ENCODE measurements at regions not wholly inside any gene's neighbourhood (a gene's known extent, or its start where the extent isn't known, plus 50 kb on each side); places are given as distances from the start of the nearest gene placed in this dataset.

DNA sequence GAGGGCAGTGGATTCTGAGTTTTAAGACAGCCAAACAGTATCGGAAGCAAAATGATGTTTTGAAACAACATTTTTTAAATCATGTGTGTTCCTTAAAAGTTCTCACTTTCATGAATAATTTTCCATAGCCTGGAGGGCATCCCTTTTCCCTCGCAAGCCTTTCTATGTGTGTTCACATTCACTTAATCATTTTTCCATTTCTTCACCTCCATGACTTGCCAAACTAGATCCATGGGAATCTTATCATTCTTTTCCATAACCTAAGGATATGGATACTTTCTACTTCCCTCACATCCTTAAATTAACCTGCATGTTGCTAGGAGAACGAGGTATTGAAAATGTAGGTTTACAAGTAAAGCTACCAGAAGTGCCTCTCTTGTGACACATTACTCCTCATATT is 94.2 kb upstream of the NPVF start:
- DNase-seq (ENCODE audit: low read depth) = no peak
- TF ChIP-seq, protein P1, sequence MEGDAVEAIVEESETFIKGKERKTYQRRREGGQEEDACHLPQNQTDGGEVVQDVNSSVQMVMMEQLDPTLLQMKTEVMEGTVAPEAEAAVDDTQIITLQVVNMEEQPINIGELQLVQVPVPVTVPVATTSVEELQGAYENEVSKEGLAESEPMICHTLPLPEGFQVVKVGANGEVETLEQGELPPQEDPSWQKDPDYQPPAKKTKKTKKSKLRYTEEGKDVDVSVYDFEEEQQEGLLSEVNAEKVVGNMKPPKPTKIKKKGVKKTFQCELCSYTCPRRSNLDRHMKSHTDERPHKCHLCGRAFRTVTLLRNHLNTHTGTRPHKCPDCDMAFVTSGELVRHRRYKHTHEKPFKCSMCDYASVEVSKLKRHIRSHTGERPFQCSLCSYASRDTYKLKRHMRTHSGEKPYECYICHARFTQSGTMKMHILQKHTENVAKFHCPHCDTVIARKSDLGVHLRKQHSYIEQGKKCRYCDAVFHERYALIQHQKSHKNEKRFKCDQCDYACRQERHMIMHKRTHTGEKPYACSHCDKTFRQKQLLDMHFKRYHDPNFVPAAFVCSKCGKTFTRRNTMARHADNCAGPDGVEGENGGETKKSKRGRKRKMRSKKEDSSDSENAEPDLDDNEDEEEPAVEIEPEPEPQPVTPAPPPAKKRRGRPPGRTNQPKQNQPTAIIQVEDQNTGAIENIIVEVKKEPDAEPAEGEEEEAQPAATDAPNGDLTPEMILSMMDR (IDR thresholded peaks at IDR 0.05; ENCODE audit: low read length, missing control alignments) = no peak
- no peak overlapping the region for H3K4me3 ChIP-seq (replicated peaks; ENCODE audit: low read depth, low read length)

DNA sequence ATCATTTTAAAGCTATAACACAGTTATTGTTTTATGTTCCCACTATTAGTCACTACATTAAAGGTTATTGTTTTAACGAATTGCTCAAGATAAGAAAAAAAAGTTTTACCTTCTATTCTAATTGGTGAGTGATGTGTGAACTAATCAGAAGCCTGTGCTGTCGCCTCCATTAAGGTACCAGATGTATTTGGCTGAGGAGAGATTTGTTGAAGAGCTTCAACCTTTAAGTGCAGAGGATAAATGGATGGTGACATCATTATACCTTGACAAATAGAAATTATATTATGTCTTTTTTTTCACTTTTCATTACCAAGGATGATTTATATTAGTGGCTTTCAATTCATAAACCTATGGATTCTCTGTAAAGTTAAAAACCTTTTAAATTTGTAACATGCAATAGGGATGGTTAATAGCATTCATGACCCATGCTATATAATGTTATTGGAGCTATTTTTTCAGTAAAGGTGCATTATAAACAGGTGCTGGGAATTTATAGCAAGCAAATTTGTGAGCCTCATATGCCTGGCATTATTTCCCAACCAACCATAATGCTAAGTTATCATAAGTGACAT is 97.0 kb upstream of the NPVF start:
- H3K4me3 ChIP-seq (replicated peaks; ENCODE audit: low read depth, low read length) = no peak overlapping the region
- DNase-seq (ENCODE audit: low read depth) = no peak
- TF ChIP-seq, protein P1 (IDR thresholded peaks at IDR 0.05; ENCODE audit: low read length, missing control alignments) = no peak

DNA sequence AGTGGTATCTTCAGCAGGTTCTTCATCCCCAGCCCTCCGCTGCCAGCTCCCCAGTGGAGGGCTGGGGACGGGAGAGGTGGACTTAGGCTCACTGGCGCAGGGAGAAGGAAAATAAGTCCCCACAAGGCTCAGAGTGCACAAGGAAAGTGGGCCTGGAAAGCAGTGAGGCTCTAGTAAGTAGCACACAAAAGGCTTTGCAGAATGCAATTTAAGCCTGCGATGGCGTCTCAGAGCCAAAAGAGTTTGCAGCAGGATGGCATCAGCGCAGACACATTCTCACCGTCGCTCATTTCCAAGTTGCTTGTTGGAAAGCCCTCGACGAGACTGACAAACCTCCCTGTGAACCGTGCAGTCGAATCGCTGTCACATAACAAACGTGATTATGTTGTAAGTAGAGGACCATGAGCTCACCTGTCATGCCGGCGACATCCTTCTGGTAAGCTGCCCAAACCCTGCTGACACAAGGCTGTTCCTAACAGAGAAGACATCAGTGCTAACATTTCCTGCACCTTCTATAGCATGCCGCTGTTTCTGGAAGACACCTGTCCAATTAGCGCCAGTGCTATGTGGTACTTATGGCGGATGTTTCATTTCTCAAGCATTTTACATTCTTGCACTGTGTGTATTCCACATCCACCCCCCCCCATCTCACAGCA is 98.3 kb upstream of the NPVF start:
- no peak overlapping the region for H3K4me3 ChIP-seq (replicated peaks; ENCODE audit: low read depth, low read length)
- no peak for DNase-seq (ENCODE audit: low read depth)
- TF ChIP-seq, protein P1 (IDR thresholded peaks at IDR 0.05; ENCODE audit: low read length, missing control alignments) = no peak

DNA sequence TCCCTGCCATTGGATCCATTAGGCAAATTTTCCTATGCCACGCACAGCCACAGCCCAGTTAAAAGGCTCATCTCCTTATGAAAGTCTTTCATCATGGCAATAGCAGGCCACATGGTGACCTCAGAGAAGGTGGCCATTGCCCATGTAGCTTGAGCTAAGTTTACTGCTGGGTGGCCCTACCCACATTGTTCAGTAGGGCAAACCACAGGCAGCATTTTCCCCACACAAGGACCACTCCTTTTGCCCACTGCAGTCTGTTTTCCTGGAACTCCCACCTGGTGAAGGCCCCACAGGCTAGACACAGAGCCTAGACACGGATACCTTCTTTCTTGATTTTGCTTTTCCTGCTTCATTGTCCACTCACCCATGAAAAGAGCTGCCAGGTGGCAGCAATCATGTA is 101.5 kb upstream of the NPVF start:
- H3K4me3 ChIP-seq (replicated peaks; ENCODE audit: low read depth, low read length) = no peak overlapping the region
- DNase-seq (ENCODE audit: low read depth) = no peak
- TF ChIP-seq, protein P1 (IDR thresholded peaks at IDR 0.05; ENCODE audit: low read length, missing control alignments) = no peak

DNA sequence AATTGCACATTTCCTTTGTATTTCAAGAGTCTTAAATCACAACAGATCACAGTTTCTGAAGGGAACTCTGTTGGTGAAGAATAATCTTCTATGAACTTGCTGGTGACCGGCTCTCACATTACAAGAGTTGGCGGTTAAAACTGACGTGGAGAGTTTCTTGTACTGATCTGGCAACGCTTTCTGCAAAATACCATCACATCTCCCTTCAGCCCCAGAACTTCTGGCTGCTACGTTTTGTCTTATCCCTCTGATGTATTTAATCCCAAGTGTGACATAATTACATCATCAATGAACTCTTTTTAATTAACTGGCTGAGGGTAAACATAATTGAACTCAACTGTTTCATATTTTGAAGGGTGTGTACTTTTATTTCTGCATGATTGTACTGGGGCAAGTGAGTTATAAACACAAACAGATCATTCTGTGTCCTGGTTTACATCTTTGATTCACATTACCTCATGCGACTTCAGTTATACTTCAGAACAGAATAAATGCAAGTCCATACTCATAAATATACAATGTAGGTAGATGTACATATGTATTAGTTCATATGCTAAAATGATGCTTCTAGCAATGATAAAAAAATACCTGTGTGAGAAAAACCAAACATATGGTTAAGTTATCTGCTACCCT is 105.1 kb upstream of the NPVF start:
- DNase-seq (ENCODE audit: low read depth) = no peak
- TF ChIP-seq, protein P1 (IDR thresholded peaks at IDR 0.05; ENCODE audit: low read length, missing control alignments) = no peak
- H3K4me3 ChIP-seq (replicated peaks; ENCODE audit: low read depth, low read length) = no peak overlapping the region

DNA sequence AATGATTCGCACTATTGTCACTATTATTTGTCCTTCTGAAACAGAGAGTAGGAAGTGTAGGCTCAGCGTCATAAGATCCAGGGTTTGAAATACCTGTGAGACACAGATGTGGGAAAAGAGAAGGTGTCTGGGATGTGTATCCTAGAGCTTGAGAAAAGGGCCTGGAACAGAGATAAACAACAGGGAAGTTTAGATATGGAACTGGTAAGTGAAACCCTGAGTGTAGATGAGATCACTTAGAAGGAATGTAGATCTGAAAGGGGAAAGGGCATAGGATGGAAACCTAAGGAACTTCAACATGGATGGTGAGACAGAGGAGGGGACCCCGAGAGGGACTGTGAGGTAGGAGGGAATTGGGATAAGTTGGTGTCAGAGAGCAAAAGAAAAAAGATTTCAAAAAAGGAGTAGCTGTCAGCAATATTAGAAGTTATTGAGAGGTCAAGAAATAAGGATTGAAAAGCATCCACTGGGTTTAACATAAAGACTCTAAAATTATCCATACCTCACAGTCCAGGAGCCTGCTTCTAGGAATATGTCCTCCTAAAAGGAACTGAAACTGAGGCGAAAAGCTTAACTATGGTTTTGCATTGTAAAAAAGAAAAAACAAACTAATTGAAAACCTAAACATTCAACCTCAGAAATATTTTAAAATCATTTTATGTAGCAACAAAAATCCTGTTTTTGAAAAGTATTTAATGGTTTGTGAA is 119.2 kb upstream of the NPVF start:
- TF ChIP-seq, protein P1 (IDR thresholded peaks at IDR 0.05; ENCODE audit: low read length, missing control alignments) = no peak
- DNase-seq (ENCODE audit: low read depth) = no peak
- no peak overlapping the region for H3K4me3 ChIP-seq (replicated peaks; ENCODE audit: low read depth, low read length)
